Thoracic aorta (tissue), 2 donors: ENCODE measurements at regions not wholly inside any gene's neighbourhood (a gene's known extent, or its start where the extent isn't known, plus 50 kb on each side); places are given as distances from the start of the nearest gene placed in this dataset.

Source experiments
- ATAC-seq: fragments of 150-250 bp; one replicate; pipeline ENCODE4 v1.8.0; 2017; ENCODE audit warnings: low read depth; ENCODE audit not compliant: insufficient number of reproducible peaks, low FRiP score
- DNase-seq: peaks from one replicate; pipeline ENCODE4 v3.0.0-alpha.2; 2020; ENCODE audit warnings: low spot score
- H3K27ac ChIP-seq, 2 donors: fragments of 200-600 bp; sonication (generic); 1 replicate in 1 of 2; 2 replicates in 1 of 2; pipeline ENCODE4 v1.5.1; 2016; ENCODE audit warnings: mild to moderate bottlenecking in 2 of 2, moderate library complexity in 2 of 2
- H3K27me3 ChIP-seq: fragments of 200-600 bp; sonication (generic); replicated peaks from 2 replicates; pipeline ENCODE4 v1.6.0; 2016; ENCODE audit warnings: mild to moderate bottlenecking; ENCODE audit not compliant: insufficient read depth
- H3K36me3 ChIP-seq: fragments of 200-600 bp; sonication (generic); one replicate; pipeline ENCODE4 v1.5.1; 2016
- H3K4me1 ChIP-seq, 2 donors: fragments of 200-600 bp; sonication (generic); 1 replicate in 1 of 2; 2 replicates in 1 of 2; pipeline versions ENCODE4 v1.5.1 to v1.6.0; 2016; ENCODE audit warnings: low read depth in 2 of 2, mild to moderate bottlenecking in 1 of 2; ENCODE audit not compliant: control insufficient read depth in 1 of 2
- H3K4me3 ChIP-seq: fragments of 200-600 bp; sonication (generic); 2 replicates; pipeline ENCODE4 v1.5.1; 2016; ENCODE audit warnings: mild to moderate bottlenecking
- H3K9me3 ChIP-seq: fragments of 200-600 bp; sonication (generic); 2 replicates; pipeline ENCODE4 v1.5.1; 2016
- TF ChIP-seq, protein P1 (sequence below): fragments of 200-600 bp; sonication (generic); IDR thresholded peaks from one replicate; pipeline ENCODE4 v1.5.1; 2019; ENCODE audit warnings: antibody characterized with exemption

DNA sequence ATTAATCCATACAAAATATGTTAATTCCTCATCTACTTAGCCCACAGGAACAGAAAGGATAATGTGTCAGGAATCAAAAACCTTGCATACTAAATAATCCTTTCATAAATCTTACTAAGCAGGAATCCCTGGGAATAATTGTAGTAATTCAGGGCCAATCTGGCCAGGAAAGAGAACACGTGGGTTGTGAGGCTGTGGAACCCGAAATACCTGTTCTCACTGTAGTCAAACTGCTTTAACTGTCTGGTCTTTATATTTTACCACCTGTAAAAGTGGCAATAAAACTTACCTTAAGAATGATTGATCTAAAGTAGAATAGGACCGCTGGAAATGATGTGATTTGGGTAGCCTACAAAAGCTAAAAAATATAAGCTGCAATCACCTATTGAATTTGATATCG lies 1620.9 kb downstream of the STIM2 start:
- Histone ChIP-seq H3K27me3 (no peaks in the 10 kb centered on the region), H3K36me3 (no peaks in the 10 kb centered on the region), H3K9me3 (no peaks in the 10 kb centered on the region), H3K4me3 (no peak overlapping the region), H3K27ac (no peak overlapping the region), H3K4me1 (no peaks in the 10 kb centered on the region)
- no peak for ATAC-seq
- no peak for DNase-seq
- TF ChIP-seq, protein P1, sequence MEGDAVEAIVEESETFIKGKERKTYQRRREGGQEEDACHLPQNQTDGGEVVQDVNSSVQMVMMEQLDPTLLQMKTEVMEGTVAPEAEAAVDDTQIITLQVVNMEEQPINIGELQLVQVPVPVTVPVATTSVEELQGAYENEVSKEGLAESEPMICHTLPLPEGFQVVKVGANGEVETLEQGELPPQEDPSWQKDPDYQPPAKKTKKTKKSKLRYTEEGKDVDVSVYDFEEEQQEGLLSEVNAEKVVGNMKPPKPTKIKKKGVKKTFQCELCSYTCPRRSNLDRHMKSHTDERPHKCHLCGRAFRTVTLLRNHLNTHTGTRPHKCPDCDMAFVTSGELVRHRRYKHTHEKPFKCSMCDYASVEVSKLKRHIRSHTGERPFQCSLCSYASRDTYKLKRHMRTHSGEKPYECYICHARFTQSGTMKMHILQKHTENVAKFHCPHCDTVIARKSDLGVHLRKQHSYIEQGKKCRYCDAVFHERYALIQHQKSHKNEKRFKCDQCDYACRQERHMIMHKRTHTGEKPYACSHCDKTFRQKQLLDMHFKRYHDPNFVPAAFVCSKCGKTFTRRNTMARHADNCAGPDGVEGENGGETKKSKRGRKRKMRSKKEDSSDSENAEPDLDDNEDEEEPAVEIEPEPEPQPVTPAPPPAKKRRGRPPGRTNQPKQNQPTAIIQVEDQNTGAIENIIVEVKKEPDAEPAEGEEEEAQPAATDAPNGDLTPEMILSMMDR = no peak

DNA sequence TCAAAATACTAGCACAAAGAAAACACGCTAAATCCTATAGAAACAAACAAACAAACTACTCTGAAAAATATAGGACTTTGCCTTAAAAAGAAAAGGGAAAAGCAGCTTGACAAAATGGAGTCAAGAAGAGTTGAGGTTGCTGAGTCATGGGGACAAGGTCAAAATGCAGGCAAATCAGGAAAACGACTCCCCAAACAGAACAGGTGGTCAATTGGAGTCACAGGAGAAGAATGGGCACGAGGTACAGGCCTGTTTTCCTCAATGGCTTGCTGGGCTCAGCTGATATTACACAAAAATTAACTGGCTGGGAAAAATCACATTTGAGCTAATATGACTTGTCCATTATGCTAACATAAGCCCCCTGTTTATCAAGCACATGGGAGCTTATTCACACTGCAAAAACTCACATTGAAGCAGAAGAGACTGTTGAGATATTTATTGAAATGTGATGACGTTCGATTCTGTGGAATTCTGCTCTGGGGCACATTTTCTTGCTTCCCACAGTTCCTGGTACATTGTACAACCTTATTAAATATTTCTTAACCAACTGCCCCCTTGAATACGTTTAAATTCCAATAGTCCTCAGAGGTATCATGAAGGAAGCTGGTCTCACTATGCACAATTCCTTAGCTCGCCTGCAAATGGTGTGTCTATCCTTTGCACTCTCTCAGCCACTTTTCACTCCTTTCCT lies 1622.1 kb downstream of the STIM2 start:
- ATAC-seq = no peak
- no peak overlapping the region for H3K4me3 ChIP-seq
- no peak for DNase-seq
- no peaks in the 10 kb centered on the region for H3K36me3 ChIP-seq
- no peak overlapping the region for H3K27ac ChIP-seq
- TF ChIP-seq, protein P1 = no peak
- H3K27me3 ChIP-seq = no peaks in the 10 kb centered on the region
- H3K9me3 ChIP-seq = no peaks in the 10 kb centered on the region
- H3K4me1 ChIP-seq = no peaks in the 10 kb centered on the region

DNA sequence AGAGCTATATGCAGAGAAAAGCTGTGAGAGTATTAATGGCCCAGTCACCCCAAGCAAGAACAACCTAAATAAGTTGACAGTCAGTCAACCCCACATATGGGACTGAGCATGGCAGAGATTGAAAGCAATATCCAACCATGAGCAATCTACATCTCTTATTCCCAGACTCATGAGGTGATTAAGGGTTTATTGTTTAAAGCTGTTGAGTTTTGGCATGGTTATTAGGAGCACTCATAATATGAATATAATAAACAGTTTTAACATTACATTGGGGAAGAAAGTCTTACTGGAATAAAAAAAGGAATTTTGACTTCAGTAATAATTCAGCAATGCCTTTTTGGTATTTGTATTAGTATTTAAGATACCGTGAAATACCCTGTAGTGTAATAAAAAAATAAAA lies 1627.4 kb downstream of the STIM2 start:
- H3K4me1 ChIP-seq = no peaks in the 10 kb centered on the region
- H3K36me3 ChIP-seq = no peaks in the 10 kb centered on the region
- no peak for DNase-seq
- H3K9me3 ChIP-seq = no peaks in the 10 kb centered on the region
- no peak overlapping the region for H3K4me3 ChIP-seq
- no peaks in the 10 kb centered on the region for H3K27me3 ChIP-seq
- TF ChIP-seq, protein P1 = no peak
- no peak for ATAC-seq
- no peak overlapping the region for H3K27ac ChIP-seq

DNA sequence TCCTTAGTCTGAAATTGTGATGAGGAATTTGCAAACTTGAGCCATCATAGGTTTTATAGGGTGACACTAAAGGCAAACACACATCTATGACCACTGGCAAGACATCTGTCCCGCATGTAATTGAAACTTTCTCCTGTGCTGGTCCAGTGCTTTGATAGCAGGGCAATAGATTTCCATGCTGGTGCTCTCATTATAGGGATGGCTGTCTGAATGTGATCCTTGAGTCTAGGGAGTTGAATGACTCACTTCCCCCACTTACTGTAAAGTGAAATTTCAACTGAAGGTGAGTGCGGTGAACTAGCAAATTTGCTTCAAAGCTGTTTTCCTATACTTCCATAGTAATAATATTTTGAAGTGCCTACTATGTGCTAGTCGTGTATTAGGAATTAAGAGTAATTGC lies 1630.0 kb downstream of the STIM2 start:
- H3K9me3 ChIP-seq = no peaks in the 10 kb centered on the region
- H3K4me1 ChIP-seq = no peaks in the 10 kb centered on the region
- H3K4me3 ChIP-seq = no peak overlapping the region
- no peaks in the 10 kb centered on the region for H3K27me3 ChIP-seq
- H3K27ac ChIP-seq = no peak overlapping the region
- H3K36me3 ChIP-seq = no peaks in the 10 kb centered on the region
- DNase-seq (no peak), ATAC-seq (no peak)
- TF ChIP-seq, protein P1 = no peak

DNA sequence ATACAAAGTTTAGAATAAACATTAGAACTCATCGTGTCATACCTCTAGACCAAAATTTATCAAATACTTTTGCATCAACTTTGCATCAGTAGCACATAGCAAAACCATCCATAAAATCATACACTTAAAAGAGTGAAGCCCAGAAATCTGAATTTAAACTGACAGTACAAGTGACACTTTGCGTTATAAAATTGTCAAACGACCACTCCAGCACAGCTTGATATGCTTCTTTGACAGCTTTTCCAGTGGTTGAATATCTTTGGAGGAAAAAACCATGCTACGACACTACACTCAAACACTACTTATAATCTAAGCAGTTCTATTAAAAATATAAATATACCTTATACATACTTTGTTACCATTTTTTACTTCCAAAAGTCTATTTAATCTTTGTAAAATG lies 1644.4 kb downstream of the STIM2 start:
- H3K27ac ChIP-seq = no peak overlapping the region
- H3K9me3 ChIP-seq = no peaks in the 10 kb centered on the region
- TF ChIP-seq, protein P1 = no peak
- H3K27me3 ChIP-seq = no peaks in the 10 kb centered on the region
- DNase-seq (no peak), ATAC-seq (no peak)
- H3K4me3 ChIP-seq = no peak overlapping the region
- no peaks in the 10 kb centered on the region for H3K4me1 ChIP-seq
- no peaks in the 10 kb centered on the region for H3K36me3 ChIP-seq
